IMR-90 (cell line): ENCODE measurements at regions not wholly inside any gene's neighbourhood (a gene's known extent, or its start where the extent isn't known, plus 50 kb on each side); places are given as distances from the start of the nearest gene placed in this dataset.

Source experiments
- CEBPB ChIP-seq: IDR thresholded peaks from 2 replicates; pipeline ENCODE4 v1.6.1; 2012; ENCODE audit warnings: low read depth, low read length, improper control_type of control experiment
- CHD1 ChIP-seq: IDR thresholded peaks from 2 replicates; pipeline ENCODE4 v1.6.1; 2012; ENCODE audit warnings: low read depth, low read length, improper control_type of control experiment
- ELK1 ChIP-seq: fragments of 150-350 bp; IDR thresholded peaks from 2 replicates; pipeline ENCODE4 v1.6.1; 2016; ENCODE audit warnings: low read depth, mild to moderate bottlenecking, low read length, moderate library complexity, borderline replicate concordance
- FOS ChIP-seq: fragments of 150-350 bp; IDR thresholded peaks from 2 replicates; pipeline ENCODE4 v1.6.1; 2016; ENCODE audit warnings: low read depth, low read length
- MXI1 ChIP-seq: IDR thresholded peaks from 2 replicates; pipeline ENCODE4 v1.6.1; 2012; ENCODE audit warnings: low read depth, mild to moderate bottlenecking, low read length, moderate library complexity, borderline replicate concordance
- POLR2A ChIP-seq: IDR thresholded peaks from 2 replicates; pipeline ENCODE4 v1.6.1; 2012; ENCODE audit warnings: mild to moderate bottlenecking, low read depth, low read length
- RAD21 ChIP-seq: IDR thresholded peaks from 2 replicates; pipeline ENCODE4 v1.6.1; 2012; ENCODE audit warnings: low read length, improper control_type of control experiment
- RFX5 ChIP-seq: IDR thresholded peaks from 2 replicates; pipeline ENCODE4 v1.8.0; 2012; ENCODE audit warnings: low read depth, mild to moderate bottlenecking, low read length, moderate library complexity
- SMC3 ChIP-seq: fragments of 150-350 bp; IDR thresholded peaks from 2 replicates; pipeline ENCODE4 v1.6.1; 2016; ENCODE audit warnings: low read depth, mild to moderate bottlenecking, antibody characterized with exemption, low read length, moderate library complexity
- TF ChIP-seq, protein P1 (sequence below): conservative IDR thresholded peaks from 2 replicates; pipeline ENCODE4 v1.5.1; 2012; ENCODE audit warnings: mild to moderate bottlenecking, low read depth, low read length, improper control_type of control experiment

GRCh38 chrX:94560930-94561329, 886.9 kb downstream of the FAM133A start:
- TF ChIP-seq, protein P1, sequence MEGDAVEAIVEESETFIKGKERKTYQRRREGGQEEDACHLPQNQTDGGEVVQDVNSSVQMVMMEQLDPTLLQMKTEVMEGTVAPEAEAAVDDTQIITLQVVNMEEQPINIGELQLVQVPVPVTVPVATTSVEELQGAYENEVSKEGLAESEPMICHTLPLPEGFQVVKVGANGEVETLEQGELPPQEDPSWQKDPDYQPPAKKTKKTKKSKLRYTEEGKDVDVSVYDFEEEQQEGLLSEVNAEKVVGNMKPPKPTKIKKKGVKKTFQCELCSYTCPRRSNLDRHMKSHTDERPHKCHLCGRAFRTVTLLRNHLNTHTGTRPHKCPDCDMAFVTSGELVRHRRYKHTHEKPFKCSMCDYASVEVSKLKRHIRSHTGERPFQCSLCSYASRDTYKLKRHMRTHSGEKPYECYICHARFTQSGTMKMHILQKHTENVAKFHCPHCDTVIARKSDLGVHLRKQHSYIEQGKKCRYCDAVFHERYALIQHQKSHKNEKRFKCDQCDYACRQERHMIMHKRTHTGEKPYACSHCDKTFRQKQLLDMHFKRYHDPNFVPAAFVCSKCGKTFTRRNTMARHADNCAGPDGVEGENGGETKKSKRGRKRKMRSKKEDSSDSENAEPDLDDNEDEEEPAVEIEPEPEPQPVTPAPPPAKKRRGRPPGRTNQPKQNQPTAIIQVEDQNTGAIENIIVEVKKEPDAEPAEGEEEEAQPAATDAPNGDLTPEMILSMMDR, result no peak
- TF ChIP-seq POLR2A (no peak), RFX5 (no peak), RAD21 (no peak), CEBPB (no peak), ELK1 (no peak), MXI1 (no peak), FOS (no peak), SMC3 (no peak), CHD1 (no peak)
